ENCODE measurements at regions not wholly inside any gene's neighbourhood (a gene's known extent, or its start where the extent isn't known, plus 50 kb on each side); places are given as distances from the start of the nearest gene placed in this dataset.

DNA sequence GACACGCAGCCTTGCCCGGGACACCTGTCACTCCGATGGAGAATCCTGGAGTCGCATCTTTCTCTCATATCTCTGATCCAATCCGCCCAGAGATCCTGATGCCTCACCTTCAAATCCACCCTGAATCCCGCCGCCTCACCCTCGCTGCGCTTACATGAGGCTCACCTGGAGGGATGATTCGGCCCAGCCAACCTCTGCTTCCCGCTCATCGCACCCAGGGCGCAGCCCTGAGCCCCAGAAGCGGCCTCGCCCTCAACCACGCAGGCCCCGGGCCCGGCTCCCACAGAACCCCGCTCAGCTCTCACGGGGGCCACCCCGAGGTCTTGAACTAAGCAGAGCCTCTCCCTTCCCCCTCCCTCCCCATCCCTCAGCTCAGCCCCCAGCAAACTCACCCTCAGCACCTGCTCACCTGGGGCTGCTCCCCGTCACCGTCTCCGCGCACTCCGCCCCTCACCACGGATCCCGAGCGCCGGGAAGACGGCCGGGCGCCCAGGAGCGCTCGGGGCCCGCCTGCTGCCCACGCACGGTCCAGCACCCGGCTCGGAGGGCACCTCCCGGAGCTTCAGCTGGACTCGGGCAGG lies 160.0 kb downstream of the NDUFA10 start:
- no peak for DNase-seq

DNA sequence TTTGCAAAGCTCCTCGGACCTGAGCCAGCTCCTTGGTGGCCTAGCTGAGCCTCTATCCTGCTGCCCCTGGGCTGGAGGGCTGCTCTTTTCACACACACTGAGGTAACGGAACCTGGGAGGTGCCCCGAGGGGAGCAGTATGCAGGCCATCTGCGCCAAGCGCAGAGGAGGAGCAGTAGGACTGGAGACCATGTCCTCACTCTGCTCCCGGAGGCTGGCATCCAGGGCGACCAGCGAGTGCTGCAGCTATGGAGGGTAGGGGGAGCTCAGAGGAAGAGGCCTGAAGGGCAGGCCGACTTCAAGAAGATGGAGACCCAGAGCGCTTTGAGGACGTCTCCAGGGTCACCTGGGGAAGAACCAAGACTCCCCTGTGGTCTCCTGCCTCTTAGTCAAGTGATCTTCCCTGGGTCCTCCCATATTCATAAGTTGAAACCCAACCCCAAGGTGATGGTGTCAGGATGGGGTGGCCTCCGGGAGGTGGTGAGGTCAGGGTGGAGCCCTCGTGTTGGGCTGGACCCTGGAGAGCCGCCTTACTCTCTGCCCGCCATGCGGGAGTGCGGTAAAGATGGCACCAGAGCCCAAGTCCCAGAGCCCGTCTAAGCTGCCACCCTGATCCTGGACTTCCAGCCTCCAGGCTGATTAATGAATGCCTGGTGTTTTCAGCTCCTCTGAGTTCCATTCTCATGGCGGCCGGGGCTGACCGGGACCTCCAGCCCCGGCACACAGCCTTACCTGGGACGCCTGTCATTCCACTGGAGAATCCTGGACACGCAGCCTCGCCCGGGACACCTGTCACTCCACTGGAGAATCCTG lies 160.7 kb downstream of the NDUFA10 start:
- no peak for DNase-seq

DNA sequence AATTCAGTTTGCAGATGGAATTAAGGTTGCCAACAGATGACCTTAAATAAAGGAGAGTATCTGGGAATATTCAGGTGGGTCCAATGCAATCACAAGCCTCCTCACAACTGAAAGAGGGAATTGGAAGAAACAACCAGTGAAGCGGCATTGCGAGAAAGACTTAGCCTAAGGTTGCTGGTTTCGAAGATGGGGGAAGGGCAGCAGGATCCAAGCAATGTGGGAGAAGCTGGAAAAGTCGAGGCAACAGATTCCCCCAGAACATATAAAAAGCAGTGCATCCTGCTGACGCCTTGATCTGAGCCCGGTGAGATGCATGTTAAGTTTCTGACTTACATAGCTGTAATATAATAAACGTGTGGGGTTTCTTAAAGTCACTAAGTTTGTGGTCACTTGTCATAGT lies 162.5 kb downstream of the NDUFA10 start:
- no peak for DNase-seq

DNA sequence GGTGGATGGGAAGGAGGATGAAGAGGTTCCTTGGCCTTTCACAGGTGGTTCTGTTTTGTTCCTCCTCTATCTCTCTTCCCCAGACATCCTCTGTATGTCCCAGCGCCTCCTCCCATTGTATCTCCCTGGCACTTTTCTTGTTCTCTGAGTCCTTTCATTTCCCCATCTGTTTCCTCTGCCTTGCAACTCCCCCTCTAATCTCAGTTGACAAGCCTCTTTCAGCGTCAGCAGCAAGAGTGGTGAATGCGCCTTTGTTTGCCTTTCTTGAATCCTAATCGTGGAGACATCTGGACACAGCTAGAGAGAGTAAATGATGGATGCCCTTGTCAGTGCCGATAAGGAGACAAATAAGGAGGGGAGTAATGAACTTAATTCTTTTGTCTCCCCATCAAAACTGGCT lies 167.0 kb downstream of the NDUFA10 start:
- no peak for DNase-seq

- no peak for DNase-seq
Measured at GRCh38 chr2:239857591-239857990, 167.6 kb downstream of the NDUFA10 start.

- no peak for DNase-seq
Measured at GRCh38 chr2:239856620-239857285, 168.4 kb downstream of the NDUFA10 start.

GRCh38 chr2:239855863-239856587 lies 169.1 kb downstream of the NDUFA10 start:
- no peak for DNase-seq

DNA sequence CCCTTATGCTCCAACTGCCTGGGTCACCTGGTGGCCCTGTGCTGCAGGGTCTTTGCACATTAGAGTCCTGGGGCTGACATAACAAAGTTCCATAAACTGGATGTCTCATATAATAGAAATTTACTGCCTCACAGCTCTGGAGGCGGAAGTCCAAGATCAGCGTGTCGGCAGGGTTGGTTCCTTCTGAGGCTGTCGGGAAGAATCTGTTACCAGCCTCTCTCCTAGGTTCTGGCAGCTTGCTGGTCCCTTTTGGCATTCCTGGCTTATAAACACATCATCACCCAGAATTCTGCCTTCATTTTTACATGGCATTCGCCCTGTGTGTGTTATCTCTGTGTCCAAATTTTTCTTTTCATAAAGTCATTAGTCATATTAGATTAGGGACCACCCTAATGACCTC lies 170.5 kb downstream of the NDUFA10 start:
- DNase-seq, result no peak

DNA sequence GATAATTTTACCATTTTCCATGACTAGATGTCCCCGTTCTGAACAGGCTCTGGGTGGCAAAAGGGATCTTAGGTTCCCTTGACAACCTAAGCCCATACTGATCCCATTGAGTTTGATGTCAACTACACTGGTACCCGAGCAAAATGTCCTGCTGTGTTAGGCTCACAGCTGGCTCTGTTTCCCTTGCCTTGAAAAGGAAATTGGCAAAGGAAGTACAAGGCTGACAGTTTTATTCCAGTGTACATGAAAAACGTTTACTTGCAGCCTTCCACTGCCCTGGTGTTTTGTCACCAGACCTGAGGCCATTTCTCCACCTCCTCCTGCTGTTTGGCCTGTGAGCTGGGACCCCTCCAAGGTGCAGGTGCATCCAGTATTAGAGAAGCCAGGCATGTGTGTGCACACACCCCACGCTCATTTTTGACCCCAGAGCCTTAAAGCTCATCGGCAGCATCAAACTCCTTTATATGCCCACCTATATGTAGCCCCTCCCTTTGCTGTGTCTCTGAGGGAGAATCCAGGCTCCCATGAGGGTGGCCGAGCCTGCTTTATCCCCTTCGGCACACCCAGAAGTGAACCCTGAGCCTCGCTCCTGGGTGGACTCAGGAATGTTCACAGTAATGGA lies 171.3 kb downstream of the NDUFA10 start:
- DNase-seq, result no peak

DNA sequence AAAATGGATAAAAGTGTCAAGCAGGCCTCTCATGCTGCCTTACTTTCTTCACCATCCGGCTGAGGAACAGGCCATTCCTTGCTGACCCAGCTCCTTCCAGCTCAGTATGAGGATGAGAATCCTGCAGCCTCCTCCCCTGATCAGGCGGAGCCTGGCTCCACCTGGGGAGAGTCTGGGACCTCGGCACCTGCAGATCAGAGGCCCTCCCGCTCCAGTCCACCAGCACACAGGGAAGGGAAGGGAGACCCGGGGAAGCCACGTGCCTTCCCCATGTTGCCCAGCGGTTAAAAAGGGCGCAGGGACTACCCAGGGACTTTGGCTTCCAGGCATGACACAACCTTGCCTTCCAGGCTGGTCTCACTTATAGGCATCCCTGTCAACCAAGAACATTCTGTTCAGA lies 172.0 kb downstream of the NDUFA10 start:
- no peak for DNase-seq

- no peak for DNase-seq
Measured at GRCh38 chr2:239852272-239852671, 172.9 kb downstream of the NDUFA10 start.

DNA sequence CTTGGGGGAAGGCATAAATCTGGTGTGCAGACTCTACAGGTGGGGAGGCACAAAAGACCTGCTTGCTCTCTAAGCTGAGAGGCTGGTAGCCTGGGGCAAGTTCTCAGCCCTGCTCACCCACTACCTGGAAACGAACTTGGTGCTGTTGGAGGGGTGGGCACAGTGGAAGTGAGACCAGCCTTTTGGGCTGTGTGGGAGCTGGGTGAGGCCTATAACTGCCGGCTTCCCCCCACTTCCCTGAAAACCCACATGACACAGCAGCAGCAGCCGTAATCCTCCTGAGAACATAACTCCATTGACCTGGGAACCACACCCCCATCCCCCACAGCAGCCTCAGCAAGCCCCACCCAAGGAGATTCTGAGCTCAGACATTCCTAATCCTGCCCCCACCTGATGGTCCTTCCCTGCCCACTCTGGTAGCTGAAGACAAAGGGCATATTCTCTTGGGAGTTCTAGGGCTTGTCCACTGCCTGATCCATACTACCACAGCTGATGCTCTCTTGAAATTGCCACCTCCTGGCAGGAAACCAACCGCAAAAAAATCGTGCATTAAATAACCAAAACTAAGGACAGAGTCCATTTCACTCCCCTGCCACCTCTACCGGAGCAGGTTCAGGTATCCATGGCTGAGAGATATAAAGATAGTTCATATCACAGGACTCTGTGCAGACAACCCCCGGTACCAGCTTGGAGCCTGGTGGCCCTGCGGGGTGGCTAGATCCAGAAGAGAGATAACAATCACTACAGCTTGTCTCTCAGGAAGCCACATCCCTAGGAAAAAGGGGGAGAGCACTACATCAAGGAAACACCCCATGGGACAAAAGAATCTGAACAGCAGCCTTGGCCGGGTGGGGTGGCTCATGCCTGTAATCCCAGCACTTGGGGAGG lies 178.1 kb downstream of the NDUFA10 start:
- no peak for DNase-seq

DNA sequence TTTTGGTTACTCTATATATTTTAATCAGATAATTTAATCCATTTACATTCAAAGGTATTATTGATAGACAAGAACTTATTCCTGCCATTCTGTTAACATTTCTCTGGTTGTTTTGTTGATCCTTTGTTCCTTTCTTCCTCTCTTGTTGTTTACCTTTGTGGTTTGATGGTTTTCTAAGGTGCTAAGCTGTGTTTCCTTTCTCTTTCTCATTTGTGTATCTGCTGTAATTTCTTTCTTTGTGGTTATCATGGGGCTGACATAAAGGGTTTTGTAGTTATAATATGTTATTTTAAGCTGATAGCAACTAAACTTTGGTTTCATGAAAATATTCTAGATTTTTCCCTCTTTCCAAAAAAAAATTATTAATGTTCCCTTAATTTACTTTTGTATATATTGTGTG lies 179.2 kb downstream of the NDUFA10 start:
- no peak for DNase-seq

- DNase-seq, result no peak
Measured at GRCh38 chr2:239839306-239839705, 185.8 kb downstream of the NDUFA10 start.

- no peak for DNase-seq
Measured at GRCh38 chr2:239836021-239836765, 188.9 kb downstream of the NDUFA10 start.

- DNase-seq, result no peak
Measured at GRCh38 chr2:239835056-239835455, 190.1 kb downstream of the NDUFA10 start.

DNA sequence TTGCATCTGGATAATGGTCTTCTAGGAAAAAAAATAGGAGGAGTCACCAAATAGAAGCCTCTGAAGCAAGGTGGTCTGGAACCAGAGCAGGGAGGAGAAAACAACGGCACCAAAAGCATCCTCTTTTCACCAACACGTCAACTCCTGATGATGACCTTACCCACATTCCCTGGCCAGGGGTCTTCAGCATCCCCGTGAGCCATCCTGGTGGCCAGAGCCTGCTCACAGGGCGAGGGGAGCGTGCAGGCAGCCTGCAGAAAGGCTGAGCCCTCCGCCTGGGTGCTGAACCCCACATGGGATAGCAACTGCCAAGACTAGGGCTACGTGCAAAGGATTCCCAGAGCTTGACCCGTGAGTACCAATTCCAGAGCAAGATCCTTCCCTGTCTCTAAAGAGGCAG lies 191.0 kb downstream of the NDUFA10 start:
- DNase-seq, result no peak

DNA sequence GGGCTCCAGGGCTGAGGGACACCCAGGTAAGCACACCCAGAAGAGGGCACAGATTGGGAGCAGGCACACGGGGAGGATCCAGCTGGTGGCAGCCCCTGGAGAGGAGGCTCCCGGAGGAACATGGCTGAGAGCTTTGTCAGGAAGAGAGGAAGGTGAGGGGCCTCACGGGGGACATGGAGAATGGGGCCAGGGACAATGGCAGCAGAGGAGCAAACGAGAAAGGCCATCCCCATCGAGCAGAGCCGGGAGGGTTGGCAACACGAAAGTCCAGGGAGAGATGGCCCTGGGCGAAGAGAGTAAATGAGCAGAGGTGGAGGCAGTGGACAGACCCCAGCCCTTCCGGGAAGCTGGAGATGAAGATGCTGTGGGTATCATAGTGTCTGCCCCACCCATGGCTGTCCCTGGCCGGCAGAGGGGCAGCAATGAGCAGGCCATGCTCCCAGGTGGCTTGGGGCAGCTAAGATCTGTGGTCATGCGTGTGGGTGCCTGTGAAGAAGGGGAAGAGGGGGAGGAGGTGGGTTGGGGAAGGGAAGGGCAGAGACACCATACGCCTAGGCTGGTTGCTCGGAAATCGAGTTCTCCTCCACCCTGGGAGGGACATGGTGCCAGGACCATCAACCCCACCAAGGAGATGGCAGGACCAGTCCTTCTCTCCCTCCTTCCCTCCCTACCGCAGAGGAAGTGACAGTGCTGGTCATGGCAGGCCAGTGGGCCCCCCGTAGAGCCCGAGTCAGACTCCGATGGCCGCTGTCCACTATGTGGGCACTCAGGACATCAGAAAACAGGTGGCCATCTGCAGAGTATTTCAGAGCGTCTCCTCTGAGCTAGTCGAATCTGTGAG lies 191.7 kb downstream of the NDUFA10 start:
- DNase-seq, result no peak

DNA sequence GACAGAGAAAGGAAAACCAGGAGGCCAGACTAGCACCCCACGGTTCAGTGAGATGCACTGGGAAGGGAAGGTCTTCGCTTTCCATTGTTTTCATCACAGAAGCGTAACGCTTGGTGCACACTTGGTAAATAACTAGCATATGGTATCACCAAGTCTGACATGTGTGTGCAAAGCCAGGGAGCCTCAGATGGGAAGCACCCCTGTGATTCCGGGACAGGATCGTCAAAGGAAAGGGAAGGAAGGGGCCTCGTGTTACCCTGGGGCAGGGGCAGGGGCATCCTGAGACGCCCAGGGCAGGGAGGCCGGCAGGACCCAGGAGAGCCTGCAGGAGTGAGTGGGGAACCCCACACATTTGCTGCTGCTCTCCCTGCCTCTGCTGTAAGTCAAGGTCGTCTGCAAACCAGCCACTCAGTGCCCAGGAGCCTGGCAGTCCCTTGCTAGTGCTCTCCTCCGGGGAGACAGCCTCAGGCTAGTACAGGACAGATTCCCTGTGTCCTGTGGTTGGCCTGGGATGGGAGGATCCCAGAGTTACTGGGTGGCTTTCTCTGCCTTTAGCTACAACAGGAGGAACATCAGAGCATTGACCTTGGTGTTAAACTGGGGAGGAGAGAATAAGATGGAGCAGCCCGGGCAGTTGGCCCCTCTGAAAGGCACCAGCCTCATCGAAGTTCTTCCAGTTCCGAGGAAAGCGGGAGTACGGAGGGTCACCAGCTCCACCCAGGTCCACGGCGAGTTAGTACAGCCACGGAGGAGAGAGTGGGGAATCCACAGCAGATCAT lies 192.5 kb downstream of the NDUFA10 start:
- DNase-seq, result no peak
